ENCODE measurements at regions not wholly inside any gene's neighbourhood (a gene's known extent, or its start where the extent isn't known, plus 50 kb on each side); places are given as distances from the start of the nearest gene placed in this dataset.
"Not testable (repeated sequence)": the region's sequence is repeated elsewhere in the genome, so short reads cannot be mapped to it uniquely, and the experiment has no call there.

GRCh38 chr1:178609015-178609414 is 96.1 kb downstream of the TEX35 start:
- no peak for DNase-seq

- not testable (repeated sequence) for DNase-seq
Observed at GRCh38 chr1:178610690-178611410, 97.9 kb downstream of the TEX35 start.

GRCh38 chr1:178612261-178612660 is 99.4 kb downstream of the TEX35 start:
- DNase-seq: no peak

GRCh38 chr1:178613271-178613945 is 100.5 kb downstream of the TEX35 start:
- no peak for DNase-seq

GRCh38 chr1:178614286-178614685 is 101.4 kb downstream of the TEX35 start:
- no peak for DNase-seq

GRCh38 chr1:178619042-178619927 is 105.8 kb upstream of the RALGPS2 start:
- no peak for DNase-seq

GRCh38 chr1:178620584-178621475 is 104.2 kb upstream of the RALGPS2 start:
- DNase-seq: no peak

GRCh38 chr1:178621822-178622221 is 103.2 kb upstream of the RALGPS2 start:
- DNase-seq: no peak

GRCh38 chr1:178625695-178626094 is 99.3 kb upstream of the RALGPS2 start:
- no peak for DNase-seq

GRCh38 chr1:178627037-178627436 is 98.0 kb upstream of the RALGPS2 start:
- DNase-seq: no peak

- DNase-seq: no peak
Observed at GRCh38 chr1:178628637-178629251, 96.3 kb upstream of the RALGPS2 start.

- no peak for DNase-seq
Observed at GRCh38 chr1:178629252-178630154, 95.5 kb upstream of the RALGPS2 start.

- no peak for DNase-seq
Observed at GRCh38 chr1:178630417-178630816, 94.6 kb upstream of the RALGPS2 start.

GRCh38 chr1:178632653-178633052 is 92.4 kb upstream of the RALGPS2 start:
- no peak for DNase-seq

- DNase-seq: no peak
Observed at GRCh38 chr1:178633056-178633455, 92.0 kb upstream of the RALGPS2 start.

GRCh38 chr1:178634445-178634844 is 90.6 kb upstream of the RALGPS2 start:
- DNase-seq: no peak

GRCh38 chr1:178637841-178638240 is 87.2 kb upstream of the RALGPS2 start:
- no peak for DNase-seq

- no peak for DNase-seq
Observed at GRCh38 chr1:178639326-178639725, 85.7 kb upstream of the RALGPS2 start.

GRCh38 chr1:178642282-178642681 is 82.8 kb upstream of the RALGPS2 start:
- DNase-seq: no peak

GRCh38 chr1:178643349-178643748 is 81.7 kb upstream of the RALGPS2 start:
- DNase-seq: no peak

GRCh38 chr1:178643831-178644230 is 81.2 kb upstream of the RALGPS2 start:
- DNase-seq: no peak

Measured in NCI-H524 treated with DMSO at 0.1 percent for 48 hours (cell line).